CD4-positive, alpha-beta T cell (primary cell): ENCODE measurements at regions not wholly inside any gene's neighbourhood (a gene's known extent, or its start where the extent isn't known, plus 50 kb on each side); places are given as distances from the start of the nearest gene placed in this dataset.
"Not testable (repeated sequence)": the region's sequence is repeated elsewhere in the genome, so short reads cannot be mapped to it uniquely, and the experiment has no call there.

ENCODE experiments used
- ATAC-seq: fragments of 200-7000 bp; cut with Tn5 transposase; one replicate; pipeline ENCODE4 v1.10.0; 2022; ENCODE audit warnings: mild to moderate bottlenecking; ENCODE audit not compliant: poor library complexity
- CTCF ChIA-PET: fragments of 350-600 bp; sonication (Branson Sonifier 250); formaldehyde crosslinking; loops from one replicate; lab custom pipeline; 2021; ENCODE audit warnings: antibody characterized with exemption, inconsistent platforms; lab: Charles Lee
- POLR2A ChIA-PET: fragments of 350-600 bp; sonication (Branson Sonifier 250); formaldehyde crosslinking; loops from one replicate; lab custom pipeline; 2021; ENCODE audit warnings: antibody characterized with exemption, inconsistent platforms; lab: Charles Lee
- DNase-seq, 14 experiments: peaks; one replicate each; pipeline ENCODE4 v3.0.0-alpha.2; 2013 to 2020; ENCODE audit warnings: mixed read lengths in 2 of 14
- H3K27ac ChIP-seq, 2 donors: one replicate each; pipeline versions ENCODE4 v1.5.1 to v1.7.0; 2013; ENCODE audit warnings: low read length in 2 of 2, low read depth in 1 of 2, mild to moderate bottlenecking in 1 of 2
- H3K27me3 ChIP-seq, 2 experiments: 1 replicate in 1 of 2; 2 replicates in 1 of 2; pipeline versions ENCODE4 v1.6.1 to v1.7.0; 2013; ENCODE audit warnings: low read length in 2 of 2, control low read depth in 1 of 2, mild to moderate bottlenecking in 1 of 2, moderate library complexity in 1 of 2; ENCODE audit not compliant: insufficient read depth in 2 of 2, control insufficient read depth in 1 of 2
- H3K36me3 ChIP-seq: one replicate; pipeline ENCODE4 v1.6.1; 2013; ENCODE audit warnings: low read length, control low read depth; ENCODE audit not compliant: insufficient read depth
- H3K4me1 ChIP-seq: one replicate; pipeline ENCODE4 v1.6.1; 2013; ENCODE audit warnings: low read length, control low read depth; ENCODE audit not compliant: insufficient read depth
- H3K4me3 ChIP-seq: one replicate; pipeline ENCODE4 v1.5.1; 2013; ENCODE audit warnings: mild to moderate bottlenecking, low read length, moderate library complexity
- H3K9me3 ChIP-seq, 2 experiments: 1 replicate in 1 of 2; 2 replicates in 1 of 2; pipeline versions ENCODE4 v1.6.1 to v1.7.0; 2013; ENCODE audit warnings: low read length in 2 of 2, mild to moderate bottlenecking in 2 of 2, control low read depth in 1 of 2, moderate library complexity in 1 of 2; ENCODE audit not compliant: control insufficient read depth in 1 of 2, insufficient read depth in 1 of 2
- H3K27ac Mint-ChIP-seq: one replicate; pipeline ENCODE4 v1.8.0; 2020; ENCODE audit warnings: mixed read lengths
- H3K27me3 Mint-ChIP-seq: one replicate; pipeline ENCODE4 v1.8.0; 2021; ENCODE audit warnings: mixed read lengths
- H3K36me3 Mint-ChIP-seq: one replicate; pipeline ENCODE4 v1.8.0; 2021; ENCODE audit warnings: low read depth, mixed read lengths
- H3K4me1 Mint-ChIP-seq: one replicate; pipeline ENCODE4 v1.8.0; 2021; ENCODE audit warnings: low read depth, mixed read lengths
- H3K4me3 Mint-ChIP-seq: one replicate; pipeline ENCODE4 v1.8.0; 2020; ENCODE audit warnings: mild to moderate bottlenecking, mixed read lengths
- H3K9me3 Mint-ChIP-seq: one replicate; pipeline ENCODE4 v1.8.0; 2020; ENCODE audit warnings: mixed read lengths
- intact Hi-C, 2 experiments: fragments of 100-400 bp; cut with DNase I in 1 of 2; cut with micrococcal nuclease in 1 of 2; formaldehyde crosslinking; loops; one replicate each; pipeline versions ENCODE4 v1.15.1 to v1.9.0; 2023 to 2025; cut with DNase I, micrococcal nuclease
- TF ChIP-seq, protein P1 (sequence below): fragments of 200-600 bp; IDR thresholded peaks from one replicate; pipeline ENCODE4 v1.8.0; 2022; ENCODE audit warnings: antibody characterized with exemption, mild to moderate bottlenecking

DNA sequence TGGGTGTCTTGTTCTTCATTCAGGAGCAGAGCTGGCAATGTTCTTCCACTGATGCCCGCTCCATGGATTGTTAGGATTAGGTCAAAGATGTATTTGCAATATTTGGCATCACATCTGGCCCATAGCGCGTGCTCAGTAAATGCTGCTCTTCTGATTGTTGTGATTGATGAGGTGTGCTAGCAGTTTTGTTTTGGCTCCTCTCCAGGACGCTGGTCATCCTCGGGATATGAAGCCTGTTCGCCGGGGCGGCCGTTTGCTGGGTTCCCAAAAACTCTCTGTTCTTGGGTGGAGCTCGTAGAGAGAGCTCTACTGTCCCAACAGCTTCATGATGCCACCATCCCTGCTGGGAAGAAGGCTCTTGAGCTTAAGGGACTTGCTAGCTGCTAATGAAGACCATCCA is 96.9 kb downstream of the XRCC2 start:
- H3K27me3 Mint-ChIP-seq: no peaks in the 10 kb centered on the region
- no peaks in the 10 kb centered on the region for H3K4me1 Mint-ChIP-seq

DNA sequence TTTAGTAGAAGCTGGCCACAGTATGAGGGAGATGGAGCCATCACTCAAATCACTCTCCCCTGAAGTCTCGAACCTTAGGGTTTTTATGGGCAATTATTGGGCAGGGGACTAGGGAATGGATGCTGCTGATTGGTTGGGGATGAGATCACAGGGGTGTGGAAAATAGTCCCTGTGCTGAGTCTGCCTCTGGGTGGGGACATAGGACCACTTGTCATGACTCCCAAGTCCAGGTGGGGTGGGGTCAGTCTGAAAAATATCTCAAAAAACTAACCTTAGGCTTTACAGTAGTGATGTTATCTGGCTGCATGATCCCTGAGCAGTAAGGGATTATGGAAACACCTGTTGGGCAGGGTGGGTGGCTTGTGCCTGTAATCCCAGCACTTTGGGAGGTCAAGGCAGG is 98.6 kb downstream of the XRCC2 start:
- no peaks in the 10 kb centered on the region for H3K27me3 Mint-ChIP-seq
- H3K36me3 Mint-ChIP-seq: no peaks in the 10 kb centered on the region
- Histone ChIP-seq H3K9me3 (peaks cover 0 to 3% of the 10 kb centered on the region in 2 experiments), H3K4me3 (no peak overlapping the region), H3K4me1 (no peaks in the 10 kb centered on the region), H3K27ac (no peak overlapping the region), H3K36me3 (no peaks in the 10 kb centered on the region), H3K27me3 (no peaks in the 10 kb centered on the region)
- ChIA-PET POLR2A (no interaction called here), CTCF (interaction anchor here (0.7 kb wide), 1 partner anchor 78 kb away, joined by 3 read pairs; no protein-coding TSS in a partner anchor)
- ATAC-seq (no peak), DNase-seq (no peak)
- H3K27ac Mint-ChIP-seq: no peak overlapping the region
- no peaks in the 10 kb centered on the region for H3K9me3 Mint-ChIP-seq
- TF ChIP-seq, protein P1, sequence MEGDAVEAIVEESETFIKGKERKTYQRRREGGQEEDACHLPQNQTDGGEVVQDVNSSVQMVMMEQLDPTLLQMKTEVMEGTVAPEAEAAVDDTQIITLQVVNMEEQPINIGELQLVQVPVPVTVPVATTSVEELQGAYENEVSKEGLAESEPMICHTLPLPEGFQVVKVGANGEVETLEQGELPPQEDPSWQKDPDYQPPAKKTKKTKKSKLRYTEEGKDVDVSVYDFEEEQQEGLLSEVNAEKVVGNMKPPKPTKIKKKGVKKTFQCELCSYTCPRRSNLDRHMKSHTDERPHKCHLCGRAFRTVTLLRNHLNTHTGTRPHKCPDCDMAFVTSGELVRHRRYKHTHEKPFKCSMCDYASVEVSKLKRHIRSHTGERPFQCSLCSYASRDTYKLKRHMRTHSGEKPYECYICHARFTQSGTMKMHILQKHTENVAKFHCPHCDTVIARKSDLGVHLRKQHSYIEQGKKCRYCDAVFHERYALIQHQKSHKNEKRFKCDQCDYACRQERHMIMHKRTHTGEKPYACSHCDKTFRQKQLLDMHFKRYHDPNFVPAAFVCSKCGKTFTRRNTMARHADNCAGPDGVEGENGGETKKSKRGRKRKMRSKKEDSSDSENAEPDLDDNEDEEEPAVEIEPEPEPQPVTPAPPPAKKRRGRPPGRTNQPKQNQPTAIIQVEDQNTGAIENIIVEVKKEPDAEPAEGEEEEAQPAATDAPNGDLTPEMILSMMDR: no peak
- no peaks in the 10 kb centered on the region for H3K4me1 Mint-ChIP-seq
- no peak overlapping the region for H3K4me3 Mint-ChIP-seq
- intact Hi-C loops: no loop called here

More for the DNA sequence above, 96.9 kb downstream of the XRCC2 start:
- Histone ChIP-seq H3K4me3 (no peak overlapping the region), H3K4me1 (no peaks in the 10 kb centered on the region), H3K36me3 (no peaks in the 10 kb centered on the region), H3K9me3 (peaks cover 0 to 3% of the 10 kb centered on the region in 2 experiments), H3K27ac (no peak overlapping the region), H3K27me3 (no peaks in the 10 kb centered on the region)
- Mint-ChIP-seq H3K36me3 (no peaks in the 10 kb centered on the region), H3K4me3 (no peak overlapping the region), H3K9me3 (no peaks in the 10 kb centered on the region), H3K27ac (no peak overlapping the region)
- ChIA-PET CTCF (no interaction called here), POLR2A (no interaction called here)
- DNase-seq (no peak), ATAC-seq (no peak)
- TF ChIP-seq, protein P1: no peak
- intact Hi-C loops: no loop called here

DNA sequence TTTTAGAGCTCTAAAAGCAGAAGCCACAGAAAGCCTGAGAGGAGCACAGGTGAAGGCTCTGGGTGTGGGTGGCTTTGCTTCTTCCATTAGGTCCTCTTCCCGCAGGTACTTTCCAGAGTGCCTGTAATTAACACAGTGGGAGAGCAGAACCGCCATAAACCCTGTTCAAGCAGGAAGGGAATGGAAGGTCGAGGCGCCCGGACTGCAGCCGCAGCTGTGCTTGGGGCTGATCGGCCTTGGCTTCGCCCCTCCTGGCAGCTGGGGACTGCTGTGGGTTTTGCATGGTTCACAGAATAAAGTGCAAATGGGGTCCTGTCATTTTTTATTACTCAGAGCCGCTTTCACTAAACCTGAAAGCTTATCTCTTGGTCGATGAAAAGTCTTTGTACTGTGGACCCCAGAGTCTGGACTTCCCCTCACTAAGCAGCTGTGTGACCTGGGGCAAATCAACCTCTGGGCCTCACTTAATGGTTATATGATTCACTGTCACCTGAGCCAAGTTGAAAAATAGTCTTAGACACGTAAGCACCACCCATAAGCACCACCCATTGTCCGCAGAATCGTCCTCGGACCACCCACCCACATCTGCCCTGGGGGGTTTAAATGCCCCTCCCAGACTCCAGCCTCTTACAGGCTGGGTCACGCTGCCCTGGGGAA is 100.9 kb downstream of the XRCC2 start:
- no peak overlapping the region for H3K27ac ChIP-seq
- DNase-seq: no peak
- TF ChIP-seq, protein P1: no peak
- H3K4me3 Mint-ChIP-seq: no peak overlapping the region
- H3K36me3 Mint-ChIP-seq: no peaks in the 10 kb centered on the region
- intact Hi-C loops: no loop called here
- H3K4me1 Mint-ChIP-seq: no peaks in the 10 kb centered on the region
- H3K9me3 ChIP-seq: peaks cover 0 to 3% of the 10 kb centered on the region in 2 experiments
- no peak overlapping the region for H3K4me3 ChIP-seq
- ATAC-seq: no peak
- H3K27me3 Mint-ChIP-seq: no peaks in the 10 kb centered on the region
- H3K4me1 ChIP-seq: no peaks in the 10 kb centered on the region
- H3K27ac Mint-ChIP-seq: no peak overlapping the region
- CTCF ChIA-PET: no interaction called here
- no peaks in the 10 kb centered on the region for H3K27me3 ChIP-seq
- H3K9me3 Mint-ChIP-seq: no peaks in the 10 kb centered on the region
- H3K36me3 ChIP-seq: no peaks in the 10 kb centered on the region
- POLR2A ChIA-PET: no interaction called here

DNA sequence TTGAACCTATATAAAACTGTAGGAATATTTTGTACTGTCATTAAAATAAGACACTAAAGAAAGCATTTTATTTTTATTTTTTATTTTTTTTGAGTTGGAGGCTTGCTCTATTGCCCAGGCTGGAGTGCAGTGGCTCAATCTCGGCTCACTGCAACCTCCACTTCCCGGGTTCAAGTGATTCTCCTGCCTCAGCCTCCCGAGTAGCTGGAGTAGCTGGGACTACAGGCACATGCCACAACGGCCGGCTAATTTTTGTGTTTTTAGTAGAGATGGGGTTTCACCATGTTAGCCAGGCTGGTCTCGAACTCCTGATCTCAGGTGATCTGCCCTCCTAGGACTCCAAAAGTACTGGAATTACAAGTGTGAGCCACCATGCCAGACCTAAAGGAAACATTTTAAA is 102.8 kb downstream of the XRCC2 start:
- POLR2A ChIA-PET: not testable (repeated sequence)

More for the DNA sequence above, 102.8 kb downstream of the XRCC2 start:
- H3K9me3 ChIP-seq, H3K27me3 Mint-ChIP-seq, H3K27me3 ChIP-seq, H3K36me3 ChIP-seq, H3K27ac ChIP-seq, CTCF ChIA-PET, H3K4me1 ChIP-seq, H3K9me3 Mint-ChIP-seq, H3K4me3 ChIP-seq, DNase-seq, H3K36me3 Mint-ChIP-seq, H3K4me1 Mint-ChIP-seq, H3K4me3 Mint-ChIP-seq, intact Hi-C loops, ATAC-seq, H3K27ac Mint-ChIP-seq: not testable (repeated sequence)
